H1 (cell line): ENCODE measurements at regions not wholly inside any gene's neighbourhood (a gene's known extent, or its start where the extent isn't known, plus 50 kb on each side); places are given as distances from the start of the nearest gene placed in this dataset.

Experiments used
- CTCF ChIA-PET: fragments of 300-600 bp; sonication (Branson Sonifier 250); formaldehyde crosslinking; loops from one replicate; lab custom pipeline; 2021; ENCODE audit not compliant: partially characterized antibody; lab: Charles Lee
- POLR2A ChIA-PET: fragments of 300-600 bp; sonication (Branson Sonifier 250); formaldehyde crosslinking; loops from one replicate; lab custom pipeline; 2021; ENCODE audit warnings: inconsistent platforms; ENCODE audit not compliant: partially characterized antibody; lab: Charles Lee
- DNase-seq, 2 experiments: peaks; one replicate each; pipeline versions ENCODE4 v3.0.0 to v3.0.0-alpha.2; 2010 to 2022; ENCODE audit warnings: low spot score in 2 of 2, low read depth in 1 of 2, mixed read lengths in 1 of 2
- FAIRE-seq: peaks from 2 replicates; lab custom pipeline; 2011; peaks lifted over from hg19 to GRCh38; lab: Jason Lieb, UNC
- H2AFZ ChIP-seq: 2 replicates; pipeline ENCODE4 v1.8.1; 2012; ENCODE audit warnings: low read length, inconsistent platforms
- H2AK5ac ChIP-seq: 2 replicates; pipeline ENCODE4 v1.6.1; 2013; ENCODE audit warnings: low read depth, low read length
- H2BK120ac ChIP-seq: replicated peaks from 2 replicates; pipeline ENCODE3; 2013; ENCODE audit warnings: low read depth, low read length, inconsistent platforms
- H2BK12ac ChIP-seq: 2 replicates; pipeline ENCODE4 v1.6.1; 2013; ENCODE audit warnings: low read depth, low read length
- H2BK15ac ChIP-seq: 2 replicates; pipeline ENCODE4 v1.6.1; 2013; ENCODE audit warnings: low read length
- H2BK20ac ChIP-seq: 2 replicates; pipeline ENCODE4 v1.6.1; 2013; ENCODE audit warnings: low read length
- H2BK5ac ChIP-seq: 2 replicates; pipeline ENCODE4 v1.6.1; 2013; ENCODE audit warnings: low read depth, low read length
- H3K14ac ChIP-seq: 2 replicates; pipeline ENCODE4 v1.6.1; 2013; ENCODE audit warnings: inconsistent platforms; ENCODE audit not compliant: insufficient read length
- H3K18ac ChIP-seq: 2 replicates; pipeline ENCODE4 v1.6.1; 2013; ENCODE audit warnings: low read length; ENCODE audit errors: extremely low read depth
- H3K23ac ChIP-seq: 2 replicates; pipeline ENCODE4 v1.6.1; 2013; ENCODE audit warnings: inconsistent platforms; ENCODE audit not compliant: insufficient read length
- H3K23me2 ChIP-seq: 2 replicates; pipeline ENCODE4 v1.6.1; 2013; ENCODE audit warnings: low read depth, low read length
- H3K27ac ChIP-seq: 2 replicates; pipeline ENCODE4 v1.6.1; 2011; ENCODE audit warnings: low read depth, low read length, inconsistent platforms
- H3K27me3 ChIP-seq, 4 experiments: replicated peaks in 1 of 4; 1 replicate in 1 of 4; 2 replicates in 3 of 4; pipeline versions ENCODE4 v1.6.1 to v1.8.1; 2011 to 2013; ENCODE audit warnings: low read length in 3 of 4, mild to moderate bottlenecking in 3 of 4, inconsistent platforms in 2 of 4, mixed read lengths in 2 of 4, moderate library complexity in 1 of 4; ENCODE audit not compliant: control insufficient read depth in 3 of 4, insufficient read depth in 3 of 4; ENCODE audit errors: extremely low read depth in 1 of 4
- H3K36me3 ChIP-seq, 4 experiments: 2 replicates each; pipeline versions ENCODE4 v1.6.1 to v1.8.1; 2011 to 2013; ENCODE audit warnings: mild to moderate bottlenecking in 4 of 4, low read length in 3 of 4, moderate library complexity in 2 of 4, control low read depth in 1 of 4, inconsistent platforms in 1 of 4; ENCODE audit not compliant: insufficient read depth in 4 of 4, control insufficient read depth in 2 of 4
- H3K4ac ChIP-seq: replicated peaks from 2 replicates; pipeline ENCODE3; 2013; ENCODE audit warnings: low read length, low read depth, mixed read lengths, inconsistent platforms; ENCODE audit not compliant: insufficient read length
- H3K4me1 ChIP-seq, 4 experiments: replicated peaks in 1 of 4; 1 replicate in 1 of 4; 2 replicates in 3 of 4; pipeline versions ENCODE4 v1.6.1 to v1.8.1; 2011 to 2013; ENCODE audit warnings: low read length in 3 of 4, inconsistent platforms in 2 of 4, mixed read lengths in 1 of 4; ENCODE audit not compliant: insufficient read depth in 4 of 4, control insufficient read depth in 3 of 4
- H3K4me2 ChIP-seq, 2 experiments: 2 replicates each; pipeline versions ENCODE4 v1.6.1 to v1.8.1; 2011 to 2013; ENCODE audit warnings: low read depth in 2 of 2, low read length in 2 of 2, control low read depth in 1 of 2, inconsistent platforms in 1 of 2, mild to moderate bottlenecking in 1 of 2; ENCODE audit not compliant: insufficient read depth in 1 of 2
- H3K4me3 ChIP-seq, 4 experiments: fragments of 200-600, 300-600 bp in 1 of 4; sonication (generic), shearing (Covaris generic), sonication (Bioruptor Twin) in 1 of 4; 2 replicates each; pipeline versions ENCODE4 v1.5.1 to v1.8.1; 2011 to 2016; ENCODE audit warnings: low read length in 4 of 4, low read depth in 3 of 4, control low read depth in 2 of 4, inconsistent platforms in 2 of 4, mild to moderate bottlenecking in 2 of 4, mixed read lengths in 1 of 4, moderate library complexity in 1 of 4; ENCODE audit not compliant: insufficient read depth in 2 of 4; ENCODE audit errors: extremely low read depth in 1 of 4
- H3K56ac ChIP-seq: replicated peaks from 2 replicates; pipeline ENCODE3; 2013; ENCODE audit warnings: low read depth, mild to moderate bottlenecking, mixed read lengths, low read length, inconsistent platforms; ENCODE audit not compliant: insufficient read length
- H3K79me1 ChIP-seq: 2 replicates; pipeline ENCODE4 v1.6.1; 2013; ENCODE audit warnings: low read depth, low read length, control low read depth
- H3K79me2 ChIP-seq, 2 experiments: 2 replicates each; pipeline versions ENCODE4 v1.6.1 to v1.8.1; 2012 to 2013; ENCODE audit warnings: low read length in 2 of 2, mild to moderate bottlenecking in 2 of 2, inconsistent platforms in 1 of 2; ENCODE audit not compliant: insufficient read depth in 2 of 2, control insufficient read depth in 1 of 2
- H3K9ac ChIP-seq, 4 experiments: replicated peaks in 1 of 4; 1 replicate in 1 of 4; 2 replicates in 3 of 4; pipeline versions ENCODE4 v1.6.1 to v1.8.1; 2011 to 2013; ENCODE audit warnings: low read depth in 3 of 4, low read length in 3 of 4, control low read depth in 2 of 4, mild to moderate bottlenecking in 2 of 4, moderate library complexity in 2 of 4, inconsistent platforms in 1 of 4; ENCODE audit errors: extremely low read depth in 1 of 4
- H3K9me3 ChIP-seq, 2 experiments: 2 replicates each; pipeline versions ENCODE4 v1.6.1 to v1.8.1; 2012 to 2013; ENCODE audit warnings: mild to moderate bottlenecking in 2 of 2, moderate library complexity in 2 of 2, control low read depth in 1 of 2, inconsistent platforms in 1 of 2, low read depth in 1 of 2, low read length in 1 of 2, mixed read lengths in 1 of 2; ENCODE audit not compliant: insufficient read depth in 2 of 2
- H4K20me1 ChIP-seq, 2 experiments: replicated peaks in 1 of 2; 2 replicates each; pipeline versions ENCODE3 to v1.8.1; 2011 to 2013; ENCODE audit warnings: inconsistent platforms in 2 of 2, low read length in 2 of 2, mild to moderate bottlenecking in 1 of 2; ENCODE audit not compliant: insufficient read depth in 2 of 2, control insufficient read depth in 1 of 2
- H4K5ac ChIP-seq: 2 replicates; pipeline ENCODE4 v1.6.1; 2013; ENCODE audit warnings: low read length, low read depth, mixed read lengths, inconsistent platforms; ENCODE audit not compliant: insufficient read length
- H4K8ac ChIP-seq: 2 replicates; pipeline ENCODE4 v1.8.0; 2013; ENCODE audit warnings: mild to moderate bottlenecking, moderate library complexity, low read length, inconsistent platforms; ENCODE audit not compliant: insufficient read depth; ENCODE audit errors: extremely low read depth
- H4K91ac ChIP-seq: replicated peaks from 2 replicates; pipeline ENCODE3; 2013; ENCODE audit warnings: low read length, mixed read lengths, inconsistent platforms; ENCODE audit not compliant: insufficient read length
- BACH1 ChIP-seq: IDR thresholded peaks from 2 replicates; pipeline ENCODE4 v1.6.1; 2012; ENCODE audit warnings: low read length, improper control_type of control experiment
- CBX5 ChIP-seq: fragments of 300-800, 300-1000 bp; sonication (generic); IDR thresholded peaks from 2 replicates; pipeline ENCODE4 v1.7.1; 2016; ENCODE audit warnings: antibody characterized with exemption, low read length, low read depth
- CHD1 ChIP-seq: IDR thresholded peaks from 2 replicates; pipeline ENCODE4 v1.6.1; 2012; ENCODE audit warnings: low read depth, low read length, improper control_type of control experiment
- E2F6 ChIP-seq: IDR thresholded peaks from 2 replicates; pipeline ENCODE4 v1.6.1; 2012; ENCODE audit warnings: inconsistent platforms
- POLR2A ChIP-seq, 2 experiments: IDR thresholded peaks; 1 replicate in 1 of 2; 2 replicates in 1 of 2; pipeline ENCODE4 v1.6.1; 2011; ENCODE audit warnings: low read depth in 2 of 2, low read length in 2 of 2, mild to moderate bottlenecking in 2 of 2; ENCODE audit errors: control extremely low read depth in 1 of 2
- POU5F1 ChIP-seq: IDR thresholded peaks from 2 replicates; pipeline ENCODE4 v1.6.1; 2011; ENCODE audit warnings: low read depth, mild to moderate bottlenecking, low read length, moderate library complexity
- ZNF274 ChIP-seq: IDR thresholded peaks from 2 replicates; pipeline ENCODE4 v1.7.0; 2012; ENCODE audit warnings: low read length, borderline replicate concordance; ENCODE audit errors: extremely low read depth
- WGBS, 2 experiments: shearing (Covaris generic) in 1 of 2; methylation state at CpG; one replicate each; pipeline versions ENCODE4 v1.1.6 to v1.1.7; 2013 to 2015; ENCODE audit warnings: low lambda C conversion rate in 2 of 2, mixed read lengths in 2 of 2, inconsistent platforms in 1 of 2, low coverage in 1 of 2, missing lambda C conversion rate in 1 of 2; ENCODE audit not compliant: insufficient replicate concordance in 2 of 2, insufficient coverage in 1 of 2, insufficient read length in 1 of 2; ENCODE audit errors: extremely low coverage in 1 of 2, missing lambda C conversion rate in 1 of 2; 5-methylcytosine and 5-hydroxymethylcytosine counted together
- TF ChIP-seq, protein P1 (sequence below): IDR thresholded peaks from 2 replicates; pipeline ENCODE4 v1.6.1; 2011; ENCODE audit warnings: low read depth, mild to moderate bottlenecking, low read length; ENCODE audit not compliant: insufficient read depth

DNA sequence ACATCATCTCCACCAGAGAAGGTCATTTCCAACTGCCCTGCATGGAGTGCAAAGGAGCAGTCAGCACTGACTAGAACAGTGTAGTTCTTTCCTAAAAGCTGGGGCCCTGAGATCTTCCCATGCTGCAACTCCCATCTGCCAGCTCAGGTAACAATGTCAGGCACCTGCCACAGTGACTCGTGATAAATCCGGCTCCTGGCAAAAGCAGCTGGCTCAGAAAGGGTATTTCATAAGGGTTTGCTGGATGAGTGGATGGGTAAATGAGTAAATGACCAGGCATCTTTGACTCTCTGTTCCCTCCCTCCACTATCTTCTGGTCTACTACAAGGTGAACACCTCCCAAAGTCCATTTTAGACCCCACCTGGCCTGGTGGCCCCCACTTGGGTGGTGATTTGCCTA is 403.6 kb downstream of the NXPE2 start:
- CTCF ChIA-PET: interaction anchor here (1.0 to 1.6 kb wide), 4 partner anchors 12 to 307 kb away, joined by 3 to 7 read pairs (median 4); no protein-coding TSS in a partner anchor
- H4K8ac ChIP-seq: no peak overlapping the region
- no peak overlapping the region for H4K91ac ChIP-seq
- H3K4me1 ChIP-seq: peaks cover 0 to 3% (median 0%) of the 10 kb centered on the region in 4 experiments; a peak in 2 of 7 replicates
- H3K4me2 ChIP-seq: no peak overlapping the region
- no peak overlapping the region for H3K23ac ChIP-seq
- H3K56ac ChIP-seq: no peak overlapping the region
- no peaks in the 10 kb centered on the region for H3K27me3 ChIP-seq
- no peak overlapping the region for H2BK20ac ChIP-seq
- DNase-seq: no peak
- no peak overlapping the region for H3K14ac ChIP-seq
- no peaks in the 10 kb centered on the region for H3K79me2 ChIP-seq
- no peak overlapping the region for H3K9ac ChIP-seq
- no peaks in the 10 kb centered on the region for H3K23me2 ChIP-seq
- no peak overlapping the region for H3K18ac ChIP-seq
- no peaks in the 10 kb centered on the region for H4K20me1 ChIP-seq
- H2BK15ac ChIP-seq: no peak overlapping the region
- H3K4ac ChIP-seq: no peak overlapping the region
- no peaks in the 10 kb centered on the region for H3K36me3 ChIP-seq
- 86% methylated on average over 2 of the region's 2 CpGs; no CpG with 5 or more reads in 1 of the 2 experiments for WGBS, 2 experiments
- H3K79me1 ChIP-seq: no peaks in the 10 kb centered on the region
- POLR2A ChIA-PET: no interaction called here
- H2AFZ ChIP-seq: no peak overlapping the region
- H2BK120ac ChIP-seq: no peak overlapping the region
- no peak overlapping the region for H3K4me3 ChIP-seq
- no peak for FAIRE-seq
- H2BK5ac ChIP-seq: no peak overlapping the region
- no peak overlapping the region for H2BK12ac ChIP-seq
- H2AK5ac ChIP-seq: no peak overlapping the region
- H3K27ac ChIP-seq: no peak overlapping the region
- H3K9me3 ChIP-seq: no peaks in the 10 kb centered on the region
- H4K5ac ChIP-seq: no peak overlapping the region
- TF ChIP-seq POLR2A (IDR thresholded peaks at IDR 0.05; ENCODE audit: control extremely low read depth in 1 of 2, low read depth in 2 of 2, low read length in 2 of 2) (no peak), CHD1 (no peak), BACH1 (no peak), CBX5 (no peak), ZNF274 (no peak), E2F6 (no peak), POU5F1 (no peak)
- TF ChIP-seq, protein P1, sequence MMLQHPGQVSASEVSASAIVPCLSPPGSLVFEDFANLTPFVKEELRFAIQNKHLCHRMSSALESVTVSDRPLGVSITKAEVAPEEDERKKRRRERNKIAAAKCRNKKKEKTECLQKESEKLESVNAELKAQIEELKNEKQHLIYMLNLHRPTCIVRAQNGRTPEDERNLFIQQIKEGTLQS: no peak
